Liver (tissue), 8 donors: ENCODE measurements at regions not wholly inside any gene's neighbourhood (a gene's known extent, or its start where the extent isn't known, plus 50 kb on each side); places are given as distances from the start of the nearest gene placed in this dataset.

Source experiments
- DNase-seq: peaks from one replicate; pipeline ENCODE4 v3.0.0-alpha.2; 2017; ENCODE audit warnings: low spot score
- H3K27ac ChIP-seq, 2 donors: one replicate each; pipeline ENCODE4 v1.7.0; 2013; ENCODE audit warnings: inconsistent platforms in 2 of 2, low read length in 2 of 2, control low read depth in 1 of 2, low read depth in 1 of 2, mild to moderate bottlenecking in 1 of 2
- H3K27me3 ChIP-seq, 4 donors: one replicate each; pipeline versions ENCODE4 v1.6.1 to v1.7.0; 2013; ENCODE audit warnings: low read length in 3 of 4, inconsistent platforms in 1 of 4, mild to moderate bottlenecking in 1 of 4, moderate library complexity in 1 of 4; ENCODE audit not compliant: control insufficient read depth in 4 of 4, insufficient read depth in 4 of 4
- H3K36me3 ChIP-seq, 4 donors: one replicate each; pipeline versions ENCODE4 v1.6.1 to v1.7.0; 2013; ENCODE audit warnings: low read length in 3 of 4, mild to moderate bottlenecking in 3 of 4, low read depth in 1 of 4, moderate library complexity in 1 of 4; ENCODE audit not compliant: control insufficient read depth in 4 of 4, insufficient read depth in 3 of 4
- H3K4me1 ChIP-seq, 4 donors: one replicate each; pipeline versions ENCODE4 v1.6.1 to v1.7.0; 2013; ENCODE audit warnings: low read length in 3 of 4, mild to moderate bottlenecking in 3 of 4, moderate library complexity in 1 of 4; ENCODE audit not compliant: control insufficient read depth in 4 of 4, insufficient read depth in 4 of 4
- H3K4me3 ChIP-seq, 3 donors: one replicate each; pipeline versions ENCODE4 v1.6.1 to v1.7.0; 2013; ENCODE audit warnings: low read length in 3 of 3, control low read depth in 1 of 3, low read depth in 1 of 3, mild to moderate bottlenecking in 1 of 3
- H3K9ac ChIP-seq, 2 donors: one replicate each; pipeline ENCODE4 v1.7.0; 2013; ENCODE audit warnings: low read length in 2 of 2, mild to moderate bottlenecking in 2 of 2, moderate library complexity in 2 of 2, control low read depth in 1 of 2, low read depth in 1 of 2
- H3K9me3 ChIP-seq, 4 donors: one replicate each; pipeline versions ENCODE4 v1.6.1 to v1.7.0; 2013; ENCODE audit warnings: low read length in 3 of 4; ENCODE audit not compliant: control insufficient read depth in 4 of 4
- ATF3 ChIP-seq: IDR thresholded peaks from 2 replicates; pipeline ENCODE4 v1.6.1; 2016; ENCODE audit warnings: antibody characterized with exemption
- CTCF ChIP-seq: fragments of 150-350 bp; IDR thresholded peaks from 2 replicates; pipeline ENCODE4 v1.5.1; 2017; ENCODE audit warnings: improper control_type of control experiment, low read depth, low read length; ENCODE audit not compliant: missing input control
- EGR1 ChIP-seq, 2 donors: IDR thresholded peaks; 2 replicates each; pipeline ENCODE4 v1.6.1; 2016 to 2018; ENCODE audit warnings: antibody characterized with exemption in 2 of 2, low read depth in 2 of 2
- FOXA1 ChIP-seq: IDR thresholded peaks from 2 replicates; pipeline ENCODE4 v1.6.1; 2016; ENCODE audit warnings: antibody characterized with exemption
- FOXA2 ChIP-seq: IDR thresholded peaks from 2 replicates; pipeline ENCODE4 v1.6.1; 2016; ENCODE audit warnings: antibody characterized with exemption
- HNF4A ChIP-seq, 2 donors: conservative IDR thresholded peaks; 2 replicates each; pipeline ENCODE4 v1.6.1; 2016; ENCODE audit warnings: antibody characterized with exemption in 2 of 2, mild to moderate bottlenecking in 2 of 2
- MAX ChIP-seq: IDR thresholded peaks from 2 replicates; pipeline ENCODE4 v1.6.1; 2016; ENCODE audit warnings: antibody characterized with exemption
- NR2F2 ChIP-seq: IDR thresholded peaks from 2 replicates; pipeline ENCODE4 v1.6.1; 2016; ENCODE audit warnings: antibody characterized with exemption
- RAD21 ChIP-seq, 2 donors: IDR thresholded peaks; 2 replicates each; pipeline ENCODE4 v1.6.1; 2016; ENCODE audit warnings: antibody characterized with exemption in 2 of 2, mild to moderate bottlenecking in 2 of 2
- REST ChIP-seq: IDR thresholded peaks from 2 replicates; pipeline ENCODE4 v1.6.1; 2016; ENCODE audit warnings: antibody characterized with exemption, mild to moderate bottlenecking
- RXRA ChIP-seq, 2 donors: IDR thresholded peaks; 2 replicates each; pipeline ENCODE4 v1.6.1; 2017 to 2018; ENCODE audit warnings: antibody characterized with exemption in 2 of 2, mild to moderate bottlenecking in 1 of 2
- SP1 ChIP-seq: IDR thresholded peaks from 2 replicates; pipeline ENCODE4 v1.6.1; 2018; ENCODE audit warnings: antibody characterized with exemption, mild to moderate bottlenecking
- TAF1 ChIP-seq: conservative IDR thresholded peaks from 2 replicates; pipeline ENCODE4 v1.6.1; 2016; ENCODE audit warnings: antibody characterized with exemption, mild to moderate bottlenecking
- YY1 ChIP-seq: IDR thresholded peaks from 2 replicates; pipeline ENCODE4 v1.6.1; 2016; ENCODE audit warnings: antibody characterized with exemption, mild to moderate bottlenecking
- ZBTB33 ChIP-seq: IDR thresholded peaks from 2 replicates; pipeline ENCODE4 v1.6.1; 2016; ENCODE audit warnings: antibody characterized with exemption
- WGBS: extraction: QIAGEN DNeasy Blood & Tissue Kit; methylation state at CpG from one replicate; pipeline ENCODE4 v1.1.7; 2013; 5-methylcytosine and 5-hydroxymethylcytosine counted together
- donor health status: healthy.
- donor health status: healthy.
- donor health status: healthy.
- donor health status: healthy.
- donor health status: healthy.

- H3K9me3 ChIP-seq: no peaks in the 10 kb centered on the region
- 95% methylated on average over 2 of the region's 2 CpGs for WGBS
- H3K4me3 ChIP-seq: no peak overlapping the region
- DNase-seq: no peak
- H3K4me1 ChIP-seq: no peaks in the 10 kb centered on the region
- no peak overlapping the region for H3K9ac ChIP-seq
- H3K36me3 ChIP-seq: no peaks in the 10 kb centered on the region
- no peak overlapping the region for H3K27ac ChIP-seq
- peaks cover 0 to 5% (median 0%) of the 10 kb centered on the region in 4 donors for H3K27me3 ChIP-seq
- TF ChIP-seq FOXA1: no peak
- no peak for TF ChIP-seq EGR1 (IDR thresholded peaks at IDR 0.05; ENCODE audit: low read depth in 2 of 2)
- no peak for TF ChIP-seq ATF3
- peak; percentile 33 for TF ChIP-seq CTCF
- no peak for TF ChIP-seq RXRA (IDR thresholded peaks at IDR 0.05)
- peak; percentile 72 to 75 for TF ChIP-seq RAD21 (IDR thresholded peaks at IDR 0.05)
- TF ChIP-seq SP1: no peak
- no peak for TF ChIP-seq HNF4A (conservative IDR thresholded peaks at IDR 0.05)
- TF ChIP-seq ZBTB33: no peak
Observed at GRCh38 chr9:79471580-79472543, 99.9 kb upstream of the TLE4 start.

GRCh38 chr9:79473704-79474103 lies 98.1 kb upstream of the TLE4 start:
- no peak for DNase-seq
- H3K4me3 ChIP-seq: no peak overlapping the region
- H3K27ac ChIP-seq: no peak overlapping the region
- 37% methylated on average over 1 of the region's 1 CpG for WGBS
- H3K9ac ChIP-seq: no peak overlapping the region
- H3K36me3 ChIP-seq: no peaks in the 10 kb centered on the region
- no peaks in the 10 kb centered on the region for H3K9me3 ChIP-seq
- peaks cover 0 to 3% (median 0%) of the 10 kb centered on the region in 4 donors for H3K27me3 ChIP-seq
- no peaks in the 10 kb centered on the region for H3K4me1 ChIP-seq
- TF ChIP-seq MAX (no peak), HNF4A (conservative IDR thresholded peaks at IDR 0.05) (no peak), NR2F2 (no peak), TAF1 (no peak), RAD21 (IDR thresholded peaks at IDR 0.05) (no peak), FOXA2 (no peak), YY1 (no peak), SP1 (no peak), EGR1 (IDR thresholded peaks at IDR 0.05; ENCODE audit: low read depth in 2 of 2) (no peak), FOXA1 (no peak), ZBTB33 (no peak), REST (no peak)
